Suppressor macrophage treated with lipopolysaccharide for 4 hours (primary cell): ENCODE measurements at regions not wholly inside any gene's neighbourhood (a gene's known extent, or its start where the extent isn't known, plus 50 kb on each side); places are given as distances from the start of the nearest gene placed in this dataset.
"Not testable (repeated sequence)": the region's sequence is repeated elsewhere in the genome, so short reads cannot be mapped to it uniquely, and the experiment has no call there.

Source experiments
- DNase-seq: peaks from one replicate; pipeline ENCODE4 v3.0.0-alpha.2; 2020

GRCh38 chr11:39462506-39462905 lies 1996.9 kb downstream of the LRRC4C start:
- no peak for DNase-seq

- DNase-seq, result no peak
Measured at GRCh38 chr11:39461066-39461465, 1998.4 kb downstream of the LRRC4C start.

GRCh38 chr11:39459606-39460005 lies 1999.8 kb downstream of the LRRC4C start:
- DNase-seq, result no peak

GRCh38 chr11:39458481-39458880 lies 2001.0 kb downstream of the LRRC4C start:
- DNase-seq, result no peak

GRCh38 chr11:39443424-39444022 lies 2015.9 kb downstream of the LRRC4C start:
- no peak for DNase-seq

- DNase-seq, result no peak
Measured at GRCh38 chr11:39442177-39442576, 2017.3 kb downstream of the LRRC4C start.

GRCh38 chr11:39435641-39436040 lies 2023.8 kb downstream of the LRRC4C start:
- DNase-seq, result no peak

- no peak for DNase-seq
Measured at GRCh38 chr11:39434466-39434865, 2025.0 kb downstream of the LRRC4C start.

- no peak for DNase-seq
Measured at GRCh38 chr11:39432929-39433328, 2026.5 kb downstream of the LRRC4C start.

- no peak for DNase-seq
Measured at GRCh38 chr11:39425226-39425625, 2034.2 kb downstream of the LRRC4C start.

GRCh38 chr11:39412117-39412516 lies 2047.3 kb downstream of the LRRC4C start:
- DNase-seq, result no peak

- DNase-seq, result no peak
Measured at GRCh38 chr11:39385911-39386310, 2073.5 kb downstream of the LRRC4C start.

GRCh38 chr11:39374963-39375698 lies 2084.3 kb downstream of the LRRC4C start:
- DNase-seq, result peak; percentile 54

- no peak for DNase-seq
Measured at GRCh38 chr11:39367534-39367933, 2091.9 kb downstream of the LRRC4C start.

- DNase-seq, result no peak
Measured at GRCh38 chr11:39365809-39366436, 2093.5 kb downstream of the LRRC4C start.

GRCh38 chr11:39363571-39363970 lies 2095.9 kb downstream of the LRRC4C start:
- no peak for DNase-seq

GRCh38 chr11:39361557-39361956 lies 2097.9 kb downstream of the LRRC4C start:
- no peak for DNase-seq

GRCh38 chr11:39345834-39346442 lies 2113.5 kb downstream of the LRRC4C start:
- DNase-seq, result no peak

GRCh38 chr11:39341461-39341860 lies 2118.0 kb downstream of the LRRC4C start:
- no peak for DNase-seq

- not testable (repeated sequence) for DNase-seq
Measured at GRCh38 chr11:39333006-39333405, 2126.4 kb downstream of the LRRC4C start.

GRCh38 chr11:39327302-39327701 lies 2132.2 kb downstream of the LRRC4C start:
- DNase-seq, result no peak

GRCh38 chr11:39311888-39312287 lies 2147.6 kb downstream of the LRRC4C start:
- not testable (repeated sequence) for DNase-seq

- no peak for DNase-seq
Measured at GRCh38 chr11:39304586-39304985, 2154.9 kb downstream of the LRRC4C start.

GRCh38 chr11:39294648-39295047 lies 2164.8 kb downstream of the LRRC4C start:
- no peak for DNase-seq
